BLaER1 treated with 17β-estradiol and CSF1 and Interleukin-3, amounts not matched to agents 10 nM and 100 nM (cell line): ENCODE measurements at regions not wholly inside any gene's neighbourhood (a gene's known extent, or its start where the extent isn't known, plus 50 kb on each side); places are given as distances from the start of the nearest gene placed in this dataset.
"Not testable (repeated sequence)": the region's sequence is repeated elsewhere in the genome, so short reads cannot be mapped to it uniquely, and the experiment has no call there.

Source experiments
- H3K27ac ChIP-seq, 11 experiments: shearing (Covaris generic); formaldehyde crosslinking; 2 replicates each; pipeline ENCODE4 v1.8.1; 2022
- H3K27me3 ChIP-seq, 11 experiments: shearing (Covaris generic); formaldehyde crosslinking; 2 replicates each; pipeline ENCODE4 v1.8.1; 2022
- H3K36me3 ChIP-seq, 11 experiments: shearing (Covaris generic); formaldehyde crosslinking; 2 replicates each; pipeline ENCODE4 v1.8.1; 2022
- H3K4me1 ChIP-seq, 10 experiments: shearing (Covaris generic); formaldehyde crosslinking; 2 replicates each; pipeline ENCODE4 v1.8.1; 2022
- H3K4me2 ChIP-seq, 11 experiments: shearing (Covaris generic); formaldehyde crosslinking; 2 replicates each; pipeline ENCODE4 v1.8.1; 2022
- H3K4me3 ChIP-seq, 10 experiments: shearing (Covaris generic); formaldehyde crosslinking; 2 replicates each; pipeline ENCODE4 v1.8.1; 2022
- H3K9ac ChIP-seq, 11 experiments: shearing (Covaris generic); formaldehyde crosslinking; 2 replicates each; pipeline ENCODE4 v1.8.1; 2022
- H3K9me3 ChIP-seq, 11 experiments: shearing (Covaris generic); formaldehyde crosslinking; replicated peaks in 1 of 11; 2 replicates each; pipeline ENCODE4 v1.8.1; 2022
- H4K20me1 ChIP-seq, 11 experiments: shearing (Covaris generic); formaldehyde crosslinking; 2 replicates each; pipeline ENCODE4 v1.8.1; 2022
- Cebpa-rat ChIP-seq, 11 experiments: shearing (Covaris generic); IDR thresholded peaks; 2 replicates each; pipeline ENCODE4 v1.8.1; 2022

DNA sequence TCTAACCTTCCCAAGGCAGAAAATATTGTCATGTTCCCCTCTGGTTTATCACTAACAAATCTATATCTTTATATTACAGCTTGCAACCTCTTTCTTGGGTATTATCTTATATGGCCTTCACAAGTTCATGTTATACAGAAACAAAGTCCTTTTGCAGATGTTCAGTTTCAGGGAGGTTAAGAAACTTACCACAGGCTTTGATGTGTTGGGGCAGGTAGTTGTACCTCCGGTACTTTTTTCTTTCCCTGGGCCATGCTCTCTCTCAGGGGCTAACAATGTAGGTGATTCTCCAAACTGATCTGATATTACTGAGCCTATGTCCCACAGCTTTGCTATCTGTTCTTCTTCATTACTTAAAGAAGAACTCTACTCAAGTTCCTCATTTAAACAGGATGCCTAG is 548.9 kb upstream of the SYT4 start:
- no peaks in the 10 kb centered on the region for H4K20me1 ChIP-seq
- no peak overlapping the region for H3K9ac ChIP-seq
- no peaks in the 10 kb centered on the region for H3K9me3 ChIP-seq
- TF ChIP-seq Cebpa-rat (IDR thresholded peaks at IDR 0.05), result no peak
- no peak overlapping the region for H3K4me3 ChIP-seq
- no peaks in the 10 kb centered on the region for H3K4me1 ChIP-seq
- no peaks in the 10 kb centered on the region for H3K36me3 ChIP-seq
- no peak overlapping the region for H3K27ac ChIP-seq
- no peak overlapping the region for H3K4me2 ChIP-seq
- H3K27me3 ChIP-seq, result no peaks in the 10 kb centered on the region

DNA sequence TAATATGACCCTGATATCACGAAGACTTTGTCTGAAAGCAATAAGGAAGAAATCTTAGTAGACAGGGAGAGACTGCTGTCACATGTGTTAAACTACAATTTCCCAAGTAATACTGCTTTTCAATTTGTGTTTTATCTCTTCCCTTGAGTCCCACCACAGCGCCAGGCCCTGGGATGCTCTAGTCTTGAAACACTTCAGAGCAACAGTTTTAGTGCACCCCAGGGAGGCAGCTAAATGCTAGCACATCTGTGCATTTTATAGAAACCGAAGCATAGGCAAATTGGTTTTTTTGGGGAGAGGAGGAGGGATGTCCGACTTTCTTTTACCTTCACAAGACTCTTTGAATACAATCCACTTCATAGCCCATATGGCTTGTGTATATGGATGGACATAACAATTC is 550.0 kb upstream of the SYT4 start:
- H3K27ac ChIP-seq, result no peak overlapping the region
- no peak overlapping the region for H3K9ac ChIP-seq
- H3K4me2 ChIP-seq, result no peak overlapping the region
- no peaks in the 10 kb centered on the region for H3K36me3 ChIP-seq
- H3K4me3 ChIP-seq, result no peak overlapping the region
- no peak for TF ChIP-seq Cebpa-rat (IDR thresholded peaks at IDR 0.05)
- no peaks in the 10 kb centered on the region for H4K20me1 ChIP-seq
- no peaks in the 10 kb centered on the region for H3K4me1 ChIP-seq
- no peaks in the 10 kb centered on the region for H3K9me3 ChIP-seq
- H3K27me3 ChIP-seq, result no peaks in the 10 kb centered on the region

DNA sequence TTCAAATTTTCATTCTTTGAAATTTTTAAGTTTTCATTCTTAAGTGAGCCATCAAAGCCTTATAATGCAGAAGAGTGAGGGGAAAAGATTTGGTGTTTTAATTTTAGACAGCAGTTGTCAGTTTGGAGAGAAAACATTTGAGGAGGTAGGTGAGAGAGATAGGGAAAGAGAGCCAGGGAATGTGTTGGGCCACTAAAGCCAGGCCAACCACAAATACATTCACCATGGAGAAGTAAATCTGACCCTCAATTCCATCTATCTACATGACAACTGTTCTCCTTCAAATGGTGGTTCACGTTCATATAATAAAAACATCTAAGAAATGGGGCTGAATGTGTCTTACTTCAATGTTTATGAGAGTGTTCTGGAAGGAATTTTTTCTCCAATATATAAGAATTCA is 553.0 kb upstream of the SYT4 start:
- no peak for TF ChIP-seq Cebpa-rat (IDR thresholded peaks at IDR 0.05)

DNA sequence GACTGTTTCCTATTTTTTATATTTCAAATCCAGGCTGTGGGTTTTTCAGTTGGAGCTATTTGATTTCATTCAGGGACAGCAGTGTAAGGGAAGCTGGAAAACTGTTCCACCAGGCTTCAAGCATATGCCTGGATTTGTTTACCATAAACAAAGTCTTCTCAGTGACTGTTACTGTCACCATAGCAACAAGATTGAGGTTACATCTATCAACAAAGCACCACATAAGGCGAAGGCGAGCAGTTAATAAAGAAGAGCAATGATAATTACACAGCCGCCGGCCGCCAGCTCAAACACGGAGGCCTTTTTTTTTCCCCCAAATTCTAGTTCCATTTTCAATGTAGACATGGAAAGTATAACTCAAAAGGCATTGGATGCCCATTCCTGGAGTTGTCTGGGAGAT is 553.7 kb upstream of the SYT4 start:
- Histone ChIP-seq H4K20me1 (no peaks in the 10 kb centered on the region), H3K4me2 (no peak overlapping the region), H3K4me3 (no peak overlapping the region), H3K9me3 (no peaks in the 10 kb centered on the region), H3K9ac (no peak overlapping the region), H3K27me3 (no peaks in the 10 kb centered on the region), H3K4me1 (no peaks in the 10 kb centered on the region), H3K36me3 (no peaks in the 10 kb centered on the region), H3K27ac (no peak overlapping the region)
- TF ChIP-seq Cebpa-rat (IDR thresholded peaks at IDR 0.05), result no peak

More for the DNA sequence above, 553.0 kb upstream of the SYT4 start:
- Histone ChIP-seq H3K4me1 (no peaks in the 10 kb centered on the region), H4K20me1 (no peaks in the 10 kb centered on the region), H3K4me3 (no peak overlapping the region), H3K9me3 (no peaks in the 10 kb centered on the region), H3K27ac (no peak overlapping the region), H3K36me3 (no peaks in the 10 kb centered on the region), H3K27me3 (no peaks in the 10 kb centered on the region), H3K9ac (no peak overlapping the region), H3K4me2 (no peak overlapping the region)

DNA sequence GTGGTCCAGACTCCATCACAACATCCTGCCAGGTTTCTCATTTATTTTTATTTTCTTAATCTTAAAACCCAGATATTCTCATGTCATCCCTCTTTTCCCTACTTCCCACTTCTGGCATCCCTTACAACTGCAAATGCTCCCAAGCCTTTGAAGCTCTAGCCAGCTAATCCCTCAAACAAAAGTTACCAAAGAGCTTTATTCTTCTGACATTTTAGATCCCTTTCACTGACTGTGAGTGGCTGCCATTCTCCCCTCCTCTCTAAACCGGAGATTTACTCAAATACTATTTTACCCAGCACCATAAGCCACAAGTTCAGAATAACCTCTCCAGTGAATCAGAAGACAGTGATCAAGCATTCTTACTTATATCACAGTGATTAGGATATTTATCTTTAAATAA is 569.0 kb upstream of the SYT4 start:
- Histone ChIP-seq H3K9ac (no peak overlapping the region), H3K27ac (no peak overlapping the region), H4K20me1 (no peaks in the 10 kb centered on the region), H3K4me3 (no peak overlapping the region), H3K27me3 (no peaks in the 10 kb centered on the region), H3K9me3 (no peaks in the 10 kb centered on the region), H3K4me2 (no peak overlapping the region), H3K4me1 (no peaks in the 10 kb centered on the region), H3K36me3 (no peaks in the 10 kb centered on the region)
- TF ChIP-seq Cebpa-rat (IDR thresholded peaks at IDR 0.05), result no peak

DNA sequence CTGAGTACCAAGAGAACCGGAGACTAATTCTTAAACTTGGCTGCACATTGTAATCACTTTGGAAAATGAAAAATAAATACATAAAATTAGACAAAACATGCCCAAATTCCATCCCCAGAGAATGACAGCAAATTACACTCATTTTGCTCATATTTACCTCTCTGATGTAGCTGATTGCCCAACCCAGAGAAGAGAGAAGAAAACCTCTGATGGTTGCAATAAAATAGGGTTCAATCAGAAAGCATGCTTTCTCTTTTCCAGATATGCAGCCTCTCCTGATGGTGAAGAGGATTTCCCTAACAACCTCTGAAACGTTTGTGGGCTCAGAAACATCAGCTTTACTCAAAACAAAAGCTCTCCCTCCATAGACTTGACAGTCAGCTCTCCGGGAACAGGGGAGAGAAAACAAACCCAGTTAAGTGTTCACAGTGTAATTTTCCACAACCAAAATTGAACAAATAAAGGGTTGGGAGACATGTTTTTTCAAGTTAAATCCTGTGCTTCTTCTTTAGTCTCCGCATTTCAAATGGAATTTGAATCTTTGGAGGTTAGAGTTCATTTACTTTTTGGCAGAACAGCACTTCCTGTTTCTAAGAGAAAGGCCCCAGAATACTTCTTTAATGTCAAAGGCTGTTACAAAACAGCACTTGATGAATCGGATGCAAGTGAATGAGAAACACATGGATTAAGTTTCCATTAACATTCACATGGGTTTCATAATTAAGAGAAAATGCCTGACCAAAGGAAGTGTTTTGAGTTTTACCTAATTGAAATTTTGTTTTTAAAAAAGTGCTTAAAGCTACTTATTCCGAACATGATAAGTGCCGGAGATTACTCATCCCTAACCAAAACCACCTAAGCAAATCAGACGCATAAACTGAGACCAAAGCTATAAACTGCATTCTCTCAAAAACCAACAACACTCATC is 570.1 kb upstream of the SYT4 start:
- H3K9me3 ChIP-seq, result no peaks in the 10 kb centered on the region
- H3K4me2 ChIP-seq, result no peak overlapping the region
- H3K9ac ChIP-seq, result no peak overlapping the region
- H3K36me3 ChIP-seq, result no peaks in the 10 kb centered on the region
- no peaks in the 10 kb centered on the region for H4K20me1 ChIP-seq
- TF ChIP-seq Cebpa-rat (IDR thresholded peaks at IDR 0.05), result no peak
- H3K4me3 ChIP-seq, result no peak overlapping the region
- no peaks in the 10 kb centered on the region for H3K4me1 ChIP-seq
- no peaks in the 10 kb centered on the region for H3K27me3 ChIP-seq
- H3K27ac ChIP-seq, result no peak overlapping the region

DNA sequence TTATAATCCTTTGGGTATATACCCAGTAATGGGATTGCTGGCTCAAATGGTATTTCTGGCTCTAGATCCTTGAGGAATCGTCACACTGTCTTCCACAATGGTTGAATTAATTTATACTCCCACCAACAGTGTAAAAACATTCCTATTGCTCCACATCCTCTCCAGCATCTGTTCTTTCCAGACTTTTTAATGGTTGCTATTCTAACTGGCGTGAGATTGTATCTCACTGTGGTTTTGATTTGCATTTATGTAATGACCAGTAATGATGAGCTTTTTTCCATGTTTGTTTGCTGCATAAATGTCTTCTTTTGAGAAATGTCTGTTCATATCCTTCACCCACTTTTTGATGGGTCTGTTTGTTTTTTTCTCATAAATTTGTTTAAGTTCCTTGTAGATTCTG is 572.5 kb upstream of the SYT4 start:
- not testable (repeated sequence) for H3K36me3 ChIP-seq, H3K4me1 ChIP-seq, H3K9me3 ChIP-seq, H3K4me2 ChIP-seq, H3K9ac ChIP-seq, H4K20me1 ChIP-seq, H3K27me3 ChIP-seq, H3K4me3 ChIP-seq, H3K27ac ChIP-seq

DNA sequence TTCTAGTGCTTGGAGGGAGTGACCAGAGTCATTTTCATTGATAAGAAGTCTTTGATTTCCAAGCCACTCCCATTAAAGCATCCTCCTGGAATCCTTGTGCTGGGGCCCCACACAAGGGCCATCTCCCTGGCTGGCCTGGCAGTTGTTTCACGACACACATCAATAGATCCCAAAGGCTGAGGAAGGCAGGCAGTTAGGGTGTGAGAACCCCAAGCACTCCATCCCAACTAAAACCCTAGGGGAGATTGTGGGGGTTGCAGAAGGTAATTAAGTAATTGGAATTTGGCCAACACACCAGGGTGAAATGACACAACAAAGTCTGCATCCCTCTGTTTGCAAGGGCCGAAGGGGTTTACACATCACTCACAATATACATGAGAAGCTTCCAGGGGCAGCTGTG is 578.1 kb upstream of the SYT4 start:
- no peaks in the 10 kb centered on the region for H3K9me3 ChIP-seq
- no peaks in the 10 kb centered on the region for H3K4me1 ChIP-seq
- H3K9ac ChIP-seq, result no peak overlapping the region
- H3K4me3 ChIP-seq, result no peak overlapping the region
- H3K36me3 ChIP-seq, result no peaks in the 10 kb centered on the region
- no peak overlapping the region for H3K4me2 ChIP-seq
- TF ChIP-seq Cebpa-rat (IDR thresholded peaks at IDR 0.05), result no peak
- no peak overlapping the region for H3K27ac ChIP-seq
- H3K27me3 ChIP-seq, result no peaks in the 10 kb centered on the region
- no peaks in the 10 kb centered on the region for H4K20me1 ChIP-seq

DNA sequence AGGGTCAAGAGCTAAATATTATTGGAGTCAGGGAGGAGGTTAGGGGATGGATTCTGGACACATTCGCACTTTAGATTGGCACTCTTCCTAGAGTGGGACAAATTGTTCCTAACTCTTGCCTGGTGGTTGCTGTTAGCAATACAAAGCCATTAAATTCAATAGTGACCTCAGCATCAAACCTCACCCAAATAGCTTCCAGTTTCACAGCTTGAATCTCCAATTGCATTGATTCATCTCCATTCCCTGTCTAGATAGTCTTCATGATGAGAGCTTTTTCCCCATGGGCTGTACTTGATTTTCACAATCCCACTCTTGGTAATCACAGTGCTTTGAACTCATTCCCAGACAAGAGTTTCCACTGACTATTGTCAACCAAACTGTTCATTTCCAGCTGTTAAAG is 585.9 kb upstream of the SYT4 start:
- Histone ChIP-seq H3K9ac (no peak overlapping the region), H3K36me3 (no peaks in the 10 kb centered on the region), H3K4me3 (no peak overlapping the region), H4K20me1 (no peaks in the 10 kb centered on the region), H3K27ac (no peak overlapping the region), H3K4me1 (no peaks in the 10 kb centered on the region), H3K9me3 (no peaks in the 10 kb centered on the region), H3K4me2 (no peak overlapping the region), H3K27me3 (no peaks in the 10 kb centered on the region)
- no peak for TF ChIP-seq Cebpa-rat (IDR thresholded peaks at IDR 0.05)

DNA sequence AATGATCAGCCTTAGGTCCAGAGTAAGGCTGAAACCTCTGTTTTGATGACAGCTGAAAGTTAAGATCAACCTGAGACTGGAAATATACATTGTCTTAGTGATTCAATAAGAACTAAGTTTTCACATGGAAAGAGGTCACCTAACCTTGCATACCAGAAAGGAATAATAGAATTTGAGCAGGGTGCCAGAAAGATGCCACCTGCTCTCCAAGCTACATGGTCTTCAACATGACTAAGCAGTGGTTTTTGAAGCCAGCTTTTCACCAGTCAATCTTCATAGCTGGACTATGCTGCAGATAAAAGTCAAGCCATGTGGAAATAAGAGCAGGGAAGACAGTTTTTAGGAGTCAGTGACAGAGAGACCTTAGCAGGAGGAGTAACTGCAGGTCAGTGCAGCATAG is 589.4 kb upstream of the SYT4 start:
- Histone ChIP-seq H3K27ac (no peak overlapping the region), H3K4me1 (no peaks in the 10 kb centered on the region), H3K36me3 (no peaks in the 10 kb centered on the region), H3K9ac (no peak overlapping the region), H3K4me3 (no peak overlapping the region), H3K4me2 (no peak overlapping the region), H3K9me3 (no peaks in the 10 kb centered on the region), H4K20me1 (no peaks in the 10 kb centered on the region), H3K27me3 (no peaks in the 10 kb centered on the region)
- no peak for TF ChIP-seq Cebpa-rat (IDR thresholded peaks at IDR 0.05)
